HEK293 (cell line): ENCODE measurements at regions not wholly inside any gene's neighbourhood (a gene's known extent, or its start where the extent isn't known, plus 50 kb on each side); places are given as distances from the start of the nearest gene placed in this dataset.

ENCODE experiments used
- CTCF ChIA-PET: fragments of 350-600 bp; formaldehyde crosslinking; extraction: SDS; loops from one replicate; lab custom pipeline; 2021; ENCODE audit warnings: antibody characterized with exemption; lab: Yijun Ruan, JAX
- POLR2A ChIA-PET: fragments of 300-600 bp; formaldehyde crosslinking; extraction: SDS; loops from one replicate; lab custom pipeline; 2020; ENCODE audit warnings: antibody characterized with exemption, inconsistent platforms; lab: Yijun Ruan, JAX
- H3K27ac ChIP-seq: fragments of 200-500 bp; sonication (Bioruptor generic); 2 replicates; pipeline ENCODE4 v1.5.1; 2014; ENCODE audit warnings: low read depth, low read length, control low read depth, inconsistent platforms; ENCODE audit errors: extremely low read depth
- H3K36me3 ChIP-seq, 2 experiments: fragments of 200-500 bp in 1 of 2; sonication (Bioruptor generic) in 1 of 2; 1 replicate in 1 of 2; 2 replicates in 1 of 2; pipeline ENCODE4 v1.5.1; 2014 to 2017; ENCODE audit warnings: inconsistent platforms in 2 of 2, low read length in 2 of 2; ENCODE audit not compliant: control insufficient read depth in 2 of 2, insufficient read depth in 1 of 2
- H3K4me1 ChIP-seq: fragments of 200-500 bp; sonication (Bioruptor generic); 2 replicates; pipeline ENCODE4 v1.5.1; 2014; ENCODE audit warnings: mild to moderate bottlenecking, low read length, inconsistent platforms; ENCODE audit not compliant: control insufficient read depth, insufficient read depth
- H3K4me3 ChIP-seq: 2 replicates; pipeline ENCODE4 v1.5.1; 2011; ENCODE audit warnings: low read depth, mild to moderate bottlenecking, control low read depth, low read length, moderate library complexity
- H3K9me3 ChIP-seq: fragments of 200-500 bp; sonication (Bioruptor generic); 2 replicates; pipeline ENCODE4 v1.5.1; 2014; ENCODE audit warnings: low read depth, low read length, inconsistent platforms; ENCODE audit not compliant: control insufficient read depth, insufficient read depth
- FEZF1 ChIP-seq: fragments of 450-650 bp; formaldehyde crosslinking; IDR thresholded peaks from 2 replicates; pipeline ENCODE4 v1.5.1; 2016; ENCODE audit warnings: missing biosample characterization, missing genetic modification characterization
- GLIS1 ChIP-seq: fragments of 450-650 bp; formaldehyde crosslinking; IDR thresholded peaks from 2 replicates; pipeline ENCODE4 v1.5.1; 2016; ENCODE audit warnings: missing biosample characterization, missing genetic modification characterization
- KLF1 ChIP-seq: fragments of 450-650 bp; formaldehyde crosslinking; IDR thresholded peaks from 2 replicates; pipeline ENCODE4 v1.5.1; 2016; ENCODE audit warnings: missing biosample characterization, missing genetic modification characterization
- MZF1 ChIP-seq: fragments of 450-650 bp; formaldehyde crosslinking; IDR thresholded peaks from 2 replicates; pipeline ENCODE4 v1.5.1; 2017; ENCODE audit warnings: missing biosample characterization, missing genetic modification characterization, borderline replicate concordance
- OSR2 ChIP-seq: fragments of 450-650 bp; formaldehyde crosslinking; IDR thresholded peaks from 2 replicates; pipeline ENCODE4 v1.5.1; 2016; ENCODE audit warnings: missing biosample characterization, missing genetic modification characterization
- SALL2 ChIP-seq: fragments of 450-650 bp; formaldehyde crosslinking; IDR thresholded peaks from 2 replicates; pipeline ENCODE4 v1.5.0; 2017; ENCODE audit warnings: missing biosample characterization, mild to moderate bottlenecking, missing genetic modification characterization, borderline replicate concordance
- SP2 ChIP-seq: fragments of 450-650 bp; formaldehyde crosslinking; IDR thresholded peaks from 2 replicates; pipeline ENCODE4 v1.5.1; 2016; ENCODE audit warnings: missing biosample characterization, missing genetic modification characterization
- ZNF19 ChIP-seq: fragments of 450-650 bp; formaldehyde crosslinking; IDR thresholded peaks from 2 replicates; pipeline ENCODE4; 2016; ENCODE audit warnings: missing biosample characterization, missing genetic modification characterization, low read depth
- ZNF211 ChIP-seq: fragments of 450-650 bp; formaldehyde crosslinking; IDR thresholded peaks from 2 replicates; pipeline ENCODE4 v1.5.1; 2016; ENCODE audit warnings: low read depth, missing biosample characterization, missing genetic modification characterization
- ZNF311 ChIP-seq: fragments of 450-650 bp; formaldehyde crosslinking; IDR thresholded peaks from 2 replicates; pipeline ENCODE4 v1.5.1; 2017; ENCODE audit warnings: missing biosample characterization, missing genetic modification characterization, borderline replicate concordance
- ZNF37A ChIP-seq: fragments of 450-650 bp; IDR thresholded peaks from 2 replicates; pipeline ENCODE4 v1.5.1; 2018; ENCODE audit warnings: missing biosample characterization, missing genetic modification characterization
- ZNF404 ChIP-seq: fragments of 450-650 bp; formaldehyde crosslinking; IDR thresholded peaks from 2 replicates; pipeline ENCODE4 v1.5.1; 2017; ENCODE audit warnings: missing biosample characterization, missing genetic modification characterization
- ZNF433 ChIP-seq: fragments of 450-650 bp; formaldehyde crosslinking; IDR thresholded peaks from 2 replicates; pipeline ENCODE4 v1.5.1; 2016; ENCODE audit warnings: missing biosample characterization, missing genetic modification characterization, low read depth
- ZNF549 ChIP-seq: fragments of 450-650 bp; IDR thresholded peaks from 2 replicates; pipeline ENCODE4 v1.5.1; 2018; ENCODE audit warnings: missing biosample characterization, missing genetic modification characterization, mild to moderate bottlenecking, inconsistent platforms, moderate library complexity
- TF ChIP-seq, protein P1 (sequence below): fragments of 450-650 bp; formaldehyde crosslinking; IDR thresholded peaks from 2 replicates; pipeline ENCODE4 v1.5.1; 2016; ENCODE audit warnings: missing biosample characterization, missing genetic modification characterization
- TF ChIP-seq, protein P2 (sequence below): fragments of 450-650 bp; formaldehyde crosslinking; IDR thresholded peaks from 2 replicates; pipeline ENCODE4 v1.5.1; 2016; ENCODE audit warnings: missing biosample characterization, missing genetic modification characterization
- TF ChIP-seq, protein P3 (sequence below): fragments of 450-650 bp; formaldehyde crosslinking; IDR thresholded peaks from 2 replicates; pipeline ENCODE4 v1.5.1; 2016; ENCODE audit warnings: missing biosample characterization, missing genetic modification characterization
- TF ChIP-seq, protein P4 (sequence below): fragments of 450-650 bp; formaldehyde crosslinking; conservative IDR thresholded peaks from 2 replicates; pipeline ENCODE4 v1.5.1; 2016; ENCODE audit warnings: low read depth, missing biosample characterization, missing genetic modification characterization
- TF ChIP-seq, protein P5 (sequence below): fragments of 450-650 bp; formaldehyde crosslinking; IDR thresholded peaks from 2 replicates; pipeline ENCODE4 v1.5.1; 2017; ENCODE audit warnings: missing biosample characterization, missing genetic modification characterization

DNA sequence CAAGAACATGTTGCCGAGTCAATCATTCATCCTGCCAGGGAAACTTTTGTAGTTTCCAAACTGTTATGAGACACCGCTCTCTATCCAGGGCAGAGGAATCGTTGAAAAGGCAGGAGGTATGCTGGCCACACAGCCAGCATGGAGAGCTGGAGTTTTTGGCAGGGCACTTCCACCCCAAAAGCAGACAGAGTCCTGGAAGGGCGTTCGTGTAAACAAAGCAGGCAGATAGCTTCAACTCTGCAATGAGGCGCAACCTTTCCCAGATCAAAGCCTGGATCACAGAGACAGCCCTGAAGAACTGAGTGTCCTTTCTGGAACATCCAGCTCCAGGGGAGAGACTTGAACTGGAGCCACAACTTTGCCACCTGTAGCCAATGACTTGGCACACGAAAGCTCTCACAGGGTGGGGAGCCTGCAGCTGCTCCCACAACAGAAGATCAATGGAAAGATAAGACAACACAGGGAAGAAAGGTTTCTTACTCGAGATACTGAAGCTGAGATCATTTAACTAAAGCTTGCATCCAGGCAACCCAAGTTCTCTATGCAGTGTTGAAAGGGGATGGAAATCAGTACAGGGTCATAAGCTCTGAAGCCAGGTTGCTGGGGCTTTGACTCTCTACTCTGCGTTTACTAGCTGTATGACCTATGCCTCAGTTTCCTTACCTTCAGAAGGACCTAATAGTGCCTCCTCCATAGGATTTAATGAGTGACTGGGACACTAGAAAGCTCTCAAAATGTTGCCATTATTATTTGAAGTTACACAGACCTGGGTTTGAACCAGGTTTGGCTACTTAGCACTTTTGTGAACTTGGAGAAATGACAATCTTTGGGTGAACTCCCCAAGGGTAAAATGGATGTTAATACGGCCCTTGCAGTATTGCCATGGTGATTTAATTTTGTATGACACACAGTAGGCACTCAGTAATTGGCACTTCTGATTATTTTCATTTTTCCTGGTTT, 434.8 kb upstream of the NPVF start:
- Histone ChIP-seq H3K4me1 (peaks cover 2% of the 10 kb centered on the region; the same call in 1 of the 2 replicates), H3K4me3 (no peak overlapping the region), H3K9me3 (no peaks in the 10 kb centered on the region), H3K36me3 (no peaks in the 10 kb centered on the region), H3K27ac (no peak overlapping the region)
- CTCF ChIA-PET = interaction anchor here (0.6 kb wide), 1 partner anchor 243 kb away, joined by 3 read pairs; no protein-coding TSS in a partner anchor
- POLR2A ChIA-PET = no interaction called here
- TF ChIP-seq ZNF19 (no peak), ZNF311 (tag by site-specific recombination) (no peak), ZNF404 (tag by site-specific recombination) (no peak), ZNF549 (tag by site-specific recombination) (no peak)
- TF ChIP-seq, protein P1, sequence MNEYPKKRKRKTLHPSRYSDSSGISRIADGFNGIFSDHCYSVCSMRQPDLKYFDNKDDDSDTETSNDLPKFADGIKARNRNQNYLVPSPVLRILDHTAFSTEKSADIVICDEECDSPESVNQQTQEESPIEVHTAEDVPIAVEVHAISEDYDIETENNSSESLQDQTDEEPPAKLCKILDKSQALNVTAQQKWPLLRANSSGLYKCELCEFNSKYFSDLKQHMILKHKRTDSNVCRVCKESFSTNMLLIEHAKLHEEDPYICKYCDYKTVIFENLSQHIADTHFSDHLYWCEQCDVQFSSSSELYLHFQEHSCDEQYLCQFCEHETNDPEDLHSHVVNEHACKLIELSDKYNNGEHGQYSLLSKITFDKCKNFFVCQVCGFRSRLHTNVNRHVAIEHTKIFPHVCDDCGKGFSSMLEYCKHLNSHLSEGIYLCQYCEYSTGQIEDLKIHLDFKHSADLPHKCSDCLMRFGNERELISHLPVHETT (tag by site-specific recombination) = no peak
- TF ChIP-seq, protein P2, sequence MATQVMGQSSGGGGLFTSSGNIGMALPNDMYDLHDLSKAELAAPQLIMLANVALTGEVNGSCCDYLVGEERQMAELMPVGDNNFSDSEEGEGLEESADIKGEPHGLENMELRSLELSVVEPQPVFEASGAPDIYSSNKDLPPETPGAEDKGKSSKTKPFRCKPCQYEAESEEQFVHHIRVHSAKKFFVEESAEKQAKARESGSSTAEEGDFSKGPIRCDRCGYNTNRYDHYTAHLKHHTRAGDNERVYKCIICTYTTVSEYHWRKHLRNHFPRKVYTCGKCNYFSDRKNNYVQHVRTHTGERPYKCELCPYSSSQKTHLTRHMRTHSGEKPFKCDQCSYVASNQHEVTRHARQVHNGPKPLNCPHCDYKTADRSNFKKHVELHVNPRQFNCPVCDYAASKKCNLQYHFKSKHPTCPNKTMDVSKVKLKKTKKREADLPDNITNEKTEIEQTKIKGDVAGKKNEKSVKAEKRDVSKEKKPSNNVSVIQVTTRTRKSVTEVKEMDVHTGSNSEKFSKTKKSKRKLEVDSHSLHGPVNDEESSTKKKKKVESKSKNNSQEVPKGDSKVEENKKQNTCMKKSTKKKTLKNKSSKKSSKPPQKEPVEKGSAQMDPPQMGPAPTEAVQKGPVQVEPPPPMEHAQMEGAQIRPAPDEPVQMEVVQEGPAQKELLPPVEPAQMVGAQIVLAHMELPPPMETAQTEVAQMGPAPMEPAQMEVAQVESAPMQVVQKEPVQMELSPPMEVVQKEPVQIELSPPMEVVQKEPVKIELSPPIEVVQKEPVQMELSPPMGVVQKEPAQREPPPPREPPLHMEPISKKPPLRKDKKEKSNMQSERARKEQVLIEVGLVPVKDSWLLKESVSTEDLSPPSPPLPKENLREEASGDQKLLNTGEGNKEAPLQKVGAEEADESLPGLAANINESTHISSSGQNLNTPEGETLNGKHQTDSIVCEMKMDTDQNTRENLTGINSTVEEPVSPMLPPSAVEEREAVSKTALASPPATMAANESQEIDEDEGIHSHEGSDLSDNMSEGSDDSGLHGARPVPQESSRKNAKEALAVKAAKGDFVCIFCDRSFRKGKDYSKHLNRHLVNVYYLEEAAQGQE (tag by site-specific recombination) = no peak

DNA sequence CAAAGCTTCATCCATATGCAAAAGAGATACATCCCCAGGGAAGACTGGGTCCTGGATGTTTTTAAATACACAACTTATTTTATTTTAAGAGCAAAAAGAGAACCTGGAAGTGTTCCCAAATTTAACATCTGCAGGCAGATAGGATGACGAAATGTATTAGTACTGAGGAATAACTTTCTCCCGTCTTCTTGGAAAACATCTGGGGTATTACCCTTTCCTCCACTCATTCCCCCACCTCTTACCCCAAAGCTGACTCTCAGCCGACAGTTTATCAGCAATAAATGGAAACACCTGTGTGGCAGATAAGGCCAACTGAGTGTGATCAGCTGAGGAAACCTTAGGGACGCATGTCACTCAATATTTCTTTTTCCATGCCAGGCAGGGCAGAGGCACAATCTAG, 435.6 kb upstream of the NPVF start:
- POLR2A ChIA-PET = no interaction called here
- Histone ChIP-seq H3K36me3 (no peaks in the 10 kb centered on the region), H3K9me3 (no peaks in the 10 kb centered on the region), H3K4me3 (no peak overlapping the region), H3K4me1 (peaks cover 2% of the 10 kb centered on the region; the same call in 1 of the 2 replicates), H3K27ac (no peak overlapping the region)
- CTCF ChIA-PET = no interaction called here
- TF ChIP-seq SALL2 (tag by site-specific recombination) (no peak), ZNF211 (tag by site-specific recombination) (no peak), GLIS1 (tag by site-specific recombination) (no peak), ZNF37A (tag by site-specific recombination) (no peak), FEZF1 (tag by site-specific recombination) (no peak), ZNF433 (tag by site-specific recombination) (no peak), OSR2 (tag by site-specific recombination) (no peak), KLF1 (tag by site-specific recombination) (no peak), MZF1 (tag by site-specific recombination) (no peak), SP2 (tag by site-specific recombination) (no peak)
- TF ChIP-seq, protein P3, sequence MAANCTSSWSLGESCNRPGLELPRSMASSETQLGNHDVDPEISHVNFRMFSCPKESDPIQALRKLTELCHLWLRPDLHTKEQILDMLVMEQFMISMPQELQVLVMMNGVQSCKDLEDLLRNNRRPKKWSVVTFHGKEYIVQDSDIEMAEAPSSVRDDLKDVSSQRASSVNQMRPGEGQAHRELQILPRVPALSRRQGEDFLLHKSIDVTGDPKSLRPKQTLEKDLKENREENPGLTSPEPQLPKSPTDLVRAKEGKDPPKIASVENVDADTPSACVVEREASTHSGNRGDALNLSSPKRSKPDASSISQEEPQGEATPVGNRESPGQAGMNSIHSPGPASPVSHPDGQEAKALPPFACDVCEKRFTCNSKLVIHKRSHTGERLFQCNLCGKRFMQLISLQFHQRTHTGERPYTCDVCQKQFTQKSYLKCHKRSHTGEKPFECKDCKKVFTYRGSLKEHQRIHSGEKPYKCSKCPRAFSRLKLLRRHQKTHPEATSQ (tag by site-specific recombination) = no peak
- TF ChIP-seq, protein P4, sequence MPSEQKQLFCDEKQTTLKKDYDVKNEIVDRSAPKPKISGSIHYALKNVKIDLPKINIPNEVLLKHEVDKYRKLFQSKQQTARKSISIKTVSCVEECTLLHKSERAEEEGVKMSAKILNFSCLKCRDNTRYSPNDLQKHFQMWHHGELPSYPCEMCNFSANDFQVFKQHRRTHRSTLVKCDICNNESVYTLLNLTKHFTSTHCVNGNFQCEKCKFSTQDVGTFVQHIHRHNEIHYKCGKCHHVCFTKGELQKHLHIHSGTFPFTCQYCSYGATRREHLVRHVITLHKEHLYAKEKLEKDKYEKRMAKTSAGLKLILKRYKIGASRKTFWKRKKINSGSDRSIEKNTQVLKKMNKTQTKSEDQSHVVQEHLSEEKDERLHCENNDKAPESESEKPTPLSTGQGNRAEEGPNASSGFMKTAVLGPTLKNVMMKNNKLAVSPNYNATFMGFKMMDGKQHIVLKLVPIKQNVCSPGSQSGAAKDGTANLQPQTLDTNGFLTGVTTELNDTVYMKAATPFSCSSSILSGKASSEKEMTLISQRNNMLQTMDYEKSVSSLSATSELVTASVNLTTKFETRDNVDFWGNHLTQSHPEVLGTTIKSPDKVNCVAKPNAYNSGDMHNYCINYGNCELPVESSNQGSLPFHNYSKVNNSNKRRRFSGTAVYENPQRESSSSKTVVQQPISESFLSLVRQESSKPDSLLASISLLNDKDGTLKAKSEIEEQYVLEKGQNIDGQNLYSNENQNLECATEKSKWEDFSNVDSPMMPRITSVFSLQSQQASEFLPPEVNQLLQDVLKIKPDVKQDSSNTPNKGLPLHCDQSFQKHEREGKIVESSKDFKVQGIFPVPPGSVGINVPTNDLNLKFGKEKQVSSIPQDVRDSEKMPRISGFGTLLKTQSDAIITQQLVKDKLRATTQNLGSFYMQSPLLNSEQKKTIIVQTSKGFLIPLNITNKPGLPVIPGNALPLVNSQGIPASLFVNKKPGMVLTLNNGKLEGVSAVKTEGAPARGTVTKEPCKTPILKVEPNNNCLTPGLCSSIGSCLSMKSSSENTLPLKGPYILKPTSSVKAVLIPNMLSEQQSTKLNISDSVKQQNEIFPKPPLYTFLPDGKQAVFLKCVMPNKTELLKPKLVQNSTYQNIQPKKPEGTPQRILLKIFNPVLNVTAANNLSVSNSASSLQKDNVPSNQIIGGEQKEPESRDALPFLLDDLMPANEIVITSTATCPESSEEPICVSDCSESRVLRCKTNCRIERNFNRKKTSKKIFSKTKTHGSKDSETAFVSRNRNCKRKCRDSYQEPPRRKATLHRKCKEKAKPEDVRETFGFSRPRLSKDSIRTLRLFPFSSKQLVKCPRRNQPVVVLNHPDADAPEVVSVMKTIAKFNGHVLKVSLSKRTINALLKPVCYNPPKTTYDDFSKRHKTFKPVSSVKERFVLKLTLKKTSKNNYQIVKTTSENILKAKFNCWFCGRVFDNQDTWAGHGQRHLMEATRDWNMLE = no peak
- TF ChIP-seq, protein P5, sequence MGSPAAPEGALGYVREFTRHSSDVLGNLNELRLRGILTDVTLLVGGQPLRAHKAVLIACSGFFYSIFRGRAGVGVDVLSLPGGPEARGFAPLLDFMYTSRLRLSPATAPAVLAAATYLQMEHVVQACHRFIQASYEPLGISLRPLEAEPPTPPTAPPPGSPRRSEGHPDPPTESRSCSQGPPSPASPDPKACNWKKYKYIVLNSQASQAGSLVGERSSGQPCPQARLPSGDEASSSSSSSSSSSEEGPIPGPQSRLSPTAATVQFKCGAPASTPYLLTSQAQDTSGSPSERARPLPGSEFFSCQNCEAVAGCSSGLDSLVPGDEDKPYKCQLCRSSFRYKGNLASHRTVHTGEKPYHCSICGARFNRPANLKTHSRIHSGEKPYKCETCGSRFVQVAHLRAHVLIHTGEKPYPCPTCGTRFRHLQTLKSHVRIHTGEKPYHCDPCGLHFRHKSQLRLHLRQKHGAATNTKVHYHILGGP (tag by site-specific recombination) = no peak
